Body of pancreas (tissue), 4 donors: ENCODE measurements at regions not wholly inside any gene's neighbourhood (a gene's known extent, or its start where the extent isn't known, plus 50 kb on each side); places are given as distances from the start of the nearest gene placed in this dataset.

Experiments
- POLR2A ChIP-seq, 3 donors: fragments of 450-650 bp; IDR thresholded peaks; one replicate each; pipeline ENCODE4 v1.6.1; 2016; ENCODE audit warnings: antibody characterized with exemption in 3 of 3, mild to moderate bottlenecking in 2 of 3
- TF ChIP-seq, protein P1 (sequence below), 7 experiments: fragments of 450-650 bp in 4 of 7; fragments of 200-600 bp in 3 of 7; sonication (generic) in 3 of 7; IDR thresholded peaks; one replicate each; pipeline ENCODE4 v1.5.1; 2016 to 2019; ENCODE audit warnings: antibody characterized with exemption in 7 of 7

DNA sequence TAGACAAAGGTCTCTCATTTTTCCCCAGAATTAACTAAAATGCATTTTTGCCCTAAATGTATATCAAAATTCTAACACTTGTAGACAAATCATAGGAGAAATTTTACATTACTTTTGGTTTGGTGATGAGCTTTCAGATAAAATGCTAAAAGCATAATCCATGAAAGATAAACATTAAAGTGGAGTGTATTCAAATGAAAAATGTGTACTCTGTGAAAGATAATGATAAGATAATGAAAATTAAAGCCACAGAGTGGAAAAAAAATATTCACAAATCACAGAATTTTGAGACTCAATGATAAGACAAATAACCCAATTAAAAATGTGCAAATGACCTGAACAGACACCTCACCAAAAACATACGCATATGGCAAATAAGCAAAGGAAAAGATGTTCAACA lies 176.9 kb upstream of the ADAMTS16 start:
- TF ChIP-seq, protein P1, sequence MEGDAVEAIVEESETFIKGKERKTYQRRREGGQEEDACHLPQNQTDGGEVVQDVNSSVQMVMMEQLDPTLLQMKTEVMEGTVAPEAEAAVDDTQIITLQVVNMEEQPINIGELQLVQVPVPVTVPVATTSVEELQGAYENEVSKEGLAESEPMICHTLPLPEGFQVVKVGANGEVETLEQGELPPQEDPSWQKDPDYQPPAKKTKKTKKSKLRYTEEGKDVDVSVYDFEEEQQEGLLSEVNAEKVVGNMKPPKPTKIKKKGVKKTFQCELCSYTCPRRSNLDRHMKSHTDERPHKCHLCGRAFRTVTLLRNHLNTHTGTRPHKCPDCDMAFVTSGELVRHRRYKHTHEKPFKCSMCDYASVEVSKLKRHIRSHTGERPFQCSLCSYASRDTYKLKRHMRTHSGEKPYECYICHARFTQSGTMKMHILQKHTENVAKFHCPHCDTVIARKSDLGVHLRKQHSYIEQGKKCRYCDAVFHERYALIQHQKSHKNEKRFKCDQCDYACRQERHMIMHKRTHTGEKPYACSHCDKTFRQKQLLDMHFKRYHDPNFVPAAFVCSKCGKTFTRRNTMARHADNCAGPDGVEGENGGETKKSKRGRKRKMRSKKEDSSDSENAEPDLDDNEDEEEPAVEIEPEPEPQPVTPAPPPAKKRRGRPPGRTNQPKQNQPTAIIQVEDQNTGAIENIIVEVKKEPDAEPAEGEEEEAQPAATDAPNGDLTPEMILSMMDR (IDR thresholded peaks at IDR 0.05), result no peak
- TF ChIP-seq POLR2A (IDR thresholded peaks at IDR 0.05), result no peak
